ENCODE measurements at regions not wholly inside any gene's neighbourhood (a gene's known extent, or its start where the extent isn't known, plus 50 kb on each side); places are given as distances from the start of the nearest gene placed in this dataset.

DNA sequence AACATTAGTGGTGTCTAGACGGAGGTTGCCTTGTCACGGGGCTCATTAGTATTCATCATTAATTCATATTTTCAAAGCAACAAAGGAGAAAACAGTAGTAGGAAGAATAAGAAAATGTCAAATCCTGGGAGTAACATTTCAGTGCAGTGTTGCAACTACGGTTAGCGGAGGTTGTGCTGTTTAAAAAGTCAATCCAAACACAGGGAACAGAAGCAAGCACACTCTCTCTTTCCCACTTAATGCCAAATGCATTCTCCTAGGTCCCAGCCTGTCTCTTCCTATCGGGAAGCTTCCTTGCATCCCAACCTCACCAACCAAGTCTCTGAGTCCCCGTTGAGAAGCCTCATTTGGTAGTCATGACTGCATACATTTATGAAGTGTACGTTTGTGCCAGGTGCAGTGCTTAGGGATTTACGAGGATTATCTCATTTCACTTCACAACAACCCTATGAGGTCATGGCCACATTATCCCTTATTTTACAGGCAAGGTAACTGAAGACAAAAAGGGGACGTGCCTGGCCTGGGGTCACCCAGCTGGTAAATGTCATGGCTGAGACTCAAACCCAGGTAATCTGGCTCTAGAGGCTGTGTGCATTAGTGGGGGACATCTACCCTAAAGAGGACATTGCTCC lies 283.6 kb upstream of the SALL1 start:
- no peak overlapping the region for H3K4me3 ChIP-seq (ENCODE audit: low read length)
- WGBS (ENCODE audit: insufficient coverage), result 67% methylated on average over 6 of the region's 9 CpGs
- no peak overlapping the region for H3K27ac ChIP-seq (ENCODE audit: low read length)
- ATAC-seq, result no peak
- no peaks in the 10 kb centered on the region for H3K4me1 ChIP-seq (ENCODE audit: control insufficient read depth, insufficient read depth, low read length)
- peaks cover 2% of the 10 kb centered on the region for H3K9me3 ChIP-seq (ENCODE audit: control insufficient read depth, insufficient read depth, low read length)
- no peaks in the 10 kb centered on the region for H3K36me3 ChIP-seq (ENCODE audit: control insufficient read depth, insufficient read depth, low read length)
- intact Hi-C loops (cut with micrococcal nuclease), result no loop called here
- no peak overlapping the region for H3K27ac Mint-ChIP-seq
- no peaks in the 10 kb centered on the region for H3K4me1 Mint-ChIP-seq
- peaks cover 3 to 6% of the 10 kb centered on the region in 2 donors for H3K9me3 Mint-ChIP-seq
- H3K27me3 Mint-ChIP-seq (ENCODE audit: low read depth in 2 of 2), result peaks cover 3 to 8% of the 10 kb centered on the region in 2 donors
- H3K4me3 Mint-ChIP-seq, result no peak overlapping the region
- DNase-seq, result no peak
- H3K27me3 ChIP-seq (ENCODE audit: control insufficient read depth, insufficient read depth, low read length), result no peaks in the 10 kb centered on the region
- H3K36me3 Mint-ChIP-seq, result no peaks in the 10 kb centered on the region
- TF ChIP-seq, protein P1, sequence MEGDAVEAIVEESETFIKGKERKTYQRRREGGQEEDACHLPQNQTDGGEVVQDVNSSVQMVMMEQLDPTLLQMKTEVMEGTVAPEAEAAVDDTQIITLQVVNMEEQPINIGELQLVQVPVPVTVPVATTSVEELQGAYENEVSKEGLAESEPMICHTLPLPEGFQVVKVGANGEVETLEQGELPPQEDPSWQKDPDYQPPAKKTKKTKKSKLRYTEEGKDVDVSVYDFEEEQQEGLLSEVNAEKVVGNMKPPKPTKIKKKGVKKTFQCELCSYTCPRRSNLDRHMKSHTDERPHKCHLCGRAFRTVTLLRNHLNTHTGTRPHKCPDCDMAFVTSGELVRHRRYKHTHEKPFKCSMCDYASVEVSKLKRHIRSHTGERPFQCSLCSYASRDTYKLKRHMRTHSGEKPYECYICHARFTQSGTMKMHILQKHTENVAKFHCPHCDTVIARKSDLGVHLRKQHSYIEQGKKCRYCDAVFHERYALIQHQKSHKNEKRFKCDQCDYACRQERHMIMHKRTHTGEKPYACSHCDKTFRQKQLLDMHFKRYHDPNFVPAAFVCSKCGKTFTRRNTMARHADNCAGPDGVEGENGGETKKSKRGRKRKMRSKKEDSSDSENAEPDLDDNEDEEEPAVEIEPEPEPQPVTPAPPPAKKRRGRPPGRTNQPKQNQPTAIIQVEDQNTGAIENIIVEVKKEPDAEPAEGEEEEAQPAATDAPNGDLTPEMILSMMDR (IDR thresholded peaks at IDR 0.05), result no peak

DNA sequence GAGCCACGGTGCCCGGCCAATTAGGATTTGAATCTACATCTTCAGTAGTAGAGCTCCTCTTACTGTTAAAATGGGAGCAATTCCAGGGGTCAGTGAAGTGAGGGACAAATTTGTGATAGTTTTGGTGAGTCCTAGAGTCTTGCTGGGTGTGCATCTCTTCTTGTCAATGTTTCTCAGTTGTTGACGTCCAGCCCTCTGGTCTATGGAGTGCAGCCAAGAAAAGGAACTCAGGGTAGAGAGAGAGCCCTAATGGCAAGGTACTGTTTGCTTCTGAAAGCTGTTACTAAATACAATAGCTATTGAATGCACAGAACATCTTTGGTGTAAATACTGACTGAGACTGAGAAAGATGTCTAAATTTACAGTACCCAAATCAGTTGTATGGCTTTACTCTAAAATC lies 282.5 kb upstream of the SALL1 start:
- TF ChIP-seq, protein P1 (IDR thresholded peaks at IDR 0.05), result no peak
- ATAC-seq (no peak), DNase-seq (no peak)
- H3K4me3 ChIP-seq (ENCODE audit: low read length), result no peak overlapping the region
- H3K27me3 Mint-ChIP-seq (ENCODE audit: low read depth in 2 of 2), result peaks cover 0 to 3% of the 10 kb centered on the region in 2 donors
- peaks cover 0 to 6% of the 10 kb centered on the region in 2 donors for H3K9me3 Mint-ChIP-seq
- peaks cover 3% of the 10 kb centered on the region for H3K9me3 ChIP-seq (ENCODE audit: control insufficient read depth, insufficient read depth, low read length)
- intact Hi-C loops (cut with micrococcal nuclease), result no loop called here
- no peak overlapping the region for H3K27ac ChIP-seq (ENCODE audit: low read length)
- H3K36me3 ChIP-seq (ENCODE audit: control insufficient read depth, insufficient read depth, low read length), result no peaks in the 10 kb centered on the region
- no peaks in the 10 kb centered on the region for H3K4me1 ChIP-seq (ENCODE audit: control insufficient read depth, insufficient read depth, low read length)
- WGBS (ENCODE audit: insufficient coverage), result 53% methylated on average over 3 of the region's 3 CpGs
- no peaks in the 10 kb centered on the region for H3K36me3 Mint-ChIP-seq
- no peak overlapping the region for H3K27ac Mint-ChIP-seq
- no peaks in the 10 kb centered on the region for H3K4me1 Mint-ChIP-seq
- no peak overlapping the region for H3K4me3 Mint-ChIP-seq
- H3K27me3 ChIP-seq (ENCODE audit: control insufficient read depth, insufficient read depth, low read length), result no peaks in the 10 kb centered on the region

DNA sequence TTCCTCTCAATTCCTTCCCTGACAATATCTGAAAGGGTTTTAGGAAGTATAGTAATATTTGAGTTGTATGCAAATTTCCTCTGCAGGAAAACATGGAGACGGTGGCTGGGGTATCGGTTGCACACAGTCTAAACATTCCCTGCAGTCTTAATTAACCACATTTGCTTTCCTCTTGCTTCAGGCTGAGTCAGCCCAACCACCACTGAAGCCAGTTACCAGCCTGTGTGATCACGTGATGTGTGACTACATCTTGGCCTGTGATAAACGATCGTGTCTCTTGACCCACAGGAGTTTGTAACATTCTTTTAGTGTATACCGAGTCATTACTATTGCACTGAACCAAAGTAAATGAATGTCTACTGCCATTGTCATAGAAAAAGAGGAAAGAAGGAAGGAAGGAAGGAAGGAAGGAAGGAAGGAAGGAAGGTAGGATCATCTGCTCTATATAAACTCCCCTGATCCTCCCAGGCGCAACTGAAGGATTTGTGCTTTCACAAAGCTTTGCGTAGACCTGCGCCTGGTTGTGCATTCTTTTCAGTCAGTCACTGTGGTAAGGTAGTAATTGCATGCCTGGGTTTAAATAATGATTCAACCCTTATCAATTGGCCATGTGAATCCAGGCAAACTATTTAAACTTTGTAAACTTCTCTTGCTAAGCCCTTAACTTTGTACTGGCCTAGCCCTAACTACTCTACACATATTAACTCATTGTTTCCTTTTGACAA lies 280.6 kb upstream of the SALL1 start:
- no peaks in the 10 kb centered on the region for H3K36me3 Mint-ChIP-seq
- H3K4me3 Mint-ChIP-seq, result no peak overlapping the region
- no peaks in the 10 kb centered on the region for H3K4me1 ChIP-seq (ENCODE audit: control insufficient read depth, insufficient read depth, low read length)
- DNase-seq (no peak), ATAC-seq (no peak)
- peaks cover 3 to 12% of the 10 kb centered on the region in 2 donors for H3K9me3 Mint-ChIP-seq
- no peak overlapping the region for H3K27ac ChIP-seq (ENCODE audit: low read length)
- TF ChIP-seq, protein P1 (IDR thresholded peaks at IDR 0.05), result no peak
- H3K36me3 ChIP-seq (ENCODE audit: control insufficient read depth, insufficient read depth, low read length), result no peaks in the 10 kb centered on the region
- H3K27me3 ChIP-seq (ENCODE audit: control insufficient read depth, insufficient read depth, low read length), result no peaks in the 10 kb centered on the region
- peaks cover 3% of the 10 kb centered on the region for H3K9me3 ChIP-seq (ENCODE audit: control insufficient read depth, insufficient read depth, low read length)
- H3K4me1 Mint-ChIP-seq, result no peaks in the 10 kb centered on the region
- H3K27ac Mint-ChIP-seq, result no peak overlapping the region
- WGBS (ENCODE audit: insufficient coverage), result 37% methylated on average over 7 of the region's 9 CpGs
- no peaks in the 10 kb centered on the region for H3K27me3 Mint-ChIP-seq (ENCODE audit: low read depth in 2 of 2)
- intact Hi-C loops (cut with micrococcal nuclease), result no loop called here
- no peak overlapping the region for H3K4me3 ChIP-seq (ENCODE audit: low read length)
